K562 (cell line): ENCODE measurements at regions not wholly inside any gene's neighbourhood (a gene's known extent, or its start where the extent isn't known, plus 50 kb on each side); places are given as distances from the start of the nearest gene placed in this dataset.

Source experiments
- ATAC-seq: fragments of 200-7000 bp; cut with Tn5 transposase; 3 replicates; pipeline ENCODE4 v1.9.1; 2020; ENCODE audit warnings: moderate library complexity
- BruUV-seq: library from RNA; stranded (reverse); fragments of 400-500 nt; replicated peaks from 2 replicates; lab custom pipeline; 2021; lab: Mats Ljungman, UMichigan
- CTCF ChIA-PET: fragments of 300-600 bp; formaldehyde crosslinking; extraction: SDS; loops from one replicate; lab custom pipeline; 2021; ENCODE audit warnings: low intra/inter-chr PET ratio; lab: Yijun Ruan, JAX
- POLR2A ChIA-PET: fragments of 300-600, 350-650 bp; sonication (Branson Sonifier 250); formaldehyde crosslinking; extraction: SDS; loops from one replicate; lab custom pipeline; 2021; ENCODE audit warnings: antibody characterized with exemption, inconsistent platforms; lab: Yijun Ruan, JAX
- DNase-seq, 4 experiments: peaks; one replicate each; pipeline versions ENCODE4 v3.0.0 to v3.0.0-alpha.2; 2011 to 2018; ENCODE audit warnings: low spot score in 3 of 4, mixed read lengths in 3 of 4; ENCODE audit errors: extremely low read depth in 1 of 4
- FAIRE-seq: peaks from 2 replicates; lab custom pipeline; 2011; peaks lifted over from hg19 to GRCh38; lab: Jason Lieb, UNC
- H2AFZ ChIP-seq: 2 replicates; pipeline ENCODE4 v1.6.0; 2011; ENCODE audit warnings: low read depth, low read length, control low read depth, inconsistent platforms
- H3K27ac ChIP-seq: fragments of 200-600 bp; 3 replicates; pipeline ENCODE4 v1.8.0; 2011; ENCODE audit warnings: low read depth, mild to moderate bottlenecking, control low read depth, inconsistent platforms, low read length, moderate library complexity, mixed read lengths; ENCODE audit errors: extremely low read depth
- H3K27me3 ChIP-seq, 2 experiments: fragments of 300-600 bp in 1 of 2; 2 replicates in 1 of 2; 3 replicates in 1 of 2; pipeline versions ENCODE4 v1.6.0 to v1.8.0; 2011; ENCODE audit warnings: inconsistent platforms in 2 of 2, low read length in 2 of 2, mild to moderate bottlenecking in 1 of 2, mixed read lengths in 1 of 2, moderate library complexity in 1 of 2; ENCODE audit not compliant: control insufficient read depth in 2 of 2, insufficient read depth in 2 of 2
- H3K36me3 ChIP-seq: fragments of 300-600 bp; 3 replicates; pipeline ENCODE4 v1.8.0; 2011; ENCODE audit warnings: mild to moderate bottlenecking, low read length, inconsistent platforms; ENCODE audit not compliant: control insufficient read depth, insufficient read depth
- H3K4me1 ChIP-seq, 2 experiments: fragments of 200-600 bp in 1 of 2; replicated peaks in 1 of 2; 2 replicates in 1 of 2; 3 replicates in 1 of 2; pipeline versions ENCODE4 v1.5.1 to v1.8.0; 2011; ENCODE audit warnings: inconsistent platforms in 2 of 2, low read length in 2 of 2, mild to moderate bottlenecking in 1 of 2, mixed read lengths in 1 of 2, moderate library complexity in 1 of 2; ENCODE audit not compliant: control insufficient read depth in 2 of 2, insufficient read depth in 2 of 2
- H3K4me2 ChIP-seq: 2 replicates; pipeline ENCODE4 v1.6.1; 2011; ENCODE audit warnings: low read length, control low read depth, inconsistent platforms, mixed read lengths; ENCODE audit not compliant: insufficient read depth
- H3K4me3 ChIP-seq: fragments of 200-600 bp; sonication (generic), shearing (Covaris generic); 2 replicates; pipeline ENCODE4 v1.5.1; 2016; ENCODE audit warnings: control low read depth, inconsistent platforms
- H3K79me2 ChIP-seq: fragments of 200-600 bp; 3 replicates; pipeline ENCODE4 v1.8.0; 2011; ENCODE audit warnings: low read length, inconsistent platforms; ENCODE audit not compliant: control insufficient read depth, insufficient read depth
- H3K9ac ChIP-seq, 2 experiments: 2 replicates each; pipeline versions ENCODE4 v1.6.0 to v1.6.1; 2011; ENCODE audit warnings: low read depth in 2 of 2, low read length in 2 of 2, control low read depth in 1 of 2, inconsistent platforms in 1 of 2, mild to moderate bottlenecking in 1 of 2, mixed read lengths in 1 of 2; ENCODE audit not compliant: insufficient read depth in 1 of 2
- H3K9me1 ChIP-seq: one replicate; pipeline ENCODE4 v1.6.0; 2011; ENCODE audit warnings: inconsistent platforms, mild to moderate bottlenecking, low read length, moderate library complexity; ENCODE audit not compliant: control insufficient read depth, insufficient read depth
- H3K9me3 ChIP-seq: replicated peaks from 2 replicates; pipeline ENCODE4 v1.5.1; 2011; ENCODE audit warnings: low read depth, low read length, inconsistent platforms; ENCODE audit not compliant: control insufficient read depth, insufficient read depth
- H4K20me1 ChIP-seq: replicated peaks from 2 replicates; pipeline ENCODE4 v1.6.1; 2011; ENCODE audit warnings: low read length, inconsistent platforms, mixed read lengths; ENCODE audit not compliant: control insufficient read depth, insufficient read depth
- BHLHE40 ChIP-seq: IDR thresholded peaks from 2 replicates; pipeline ENCODE4 v1.6.1; 2011; ENCODE audit warnings: low read length, improper control_type of control experiment
- BRF2 ChIP-seq: IDR thresholded peaks from 3 replicates; pipeline ENCODE4 v1.6.1; 2011; ENCODE audit warnings: borderline replicate concordance, mild to moderate bottlenecking; ENCODE audit not compliant: insufficient read length, insufficient read depth
- DDX20 ChIP-seq: fragments of 450-650 bp; IDR thresholded peaks from 2 replicates; pipeline ENCODE4 v1.6.1; 2016; ENCODE audit warnings: missing genetic modification characterization, low read depth, mild to moderate bottlenecking, missing compliant biosample characterization, moderate library complexity
- E2F4 ChIP-seq: sonication (generic); formaldehyde crosslinking; IDR thresholded peaks from 2 replicates; pipeline ENCODE4 v1.8.0; 2022; ENCODE audit warnings: mild to moderate bottlenecking, low read depth, missing genetic modification reagents
- ELF2 ChIP-seq: fragments of 250-450 bp; sonication (Bioruptor Pico); IDR thresholded peaks from 2 replicates; pipeline ENCODE4 v1.5.0; 2021; ENCODE audit warnings: mild to moderate bottlenecking
- HES1 ChIP-seq: fragments of 450-650 bp; IDR thresholded peaks from 2 replicates; pipeline ENCODE4 v1.6.1; 2016; ENCODE audit warnings: low read depth, mild to moderate bottlenecking, moderate library complexity
- KLF1 ChIP-seq: fragments of 450-650 bp; IDR thresholded peaks from 2 replicates; pipeline ENCODE4 v1.6.1; 2016; ENCODE audit warnings: missing genetic modification characterization, missing compliant biosample characterization
- LEF1 ChIP-seq: fragments of 450-650 bp; IDR thresholded peaks from 2 replicates; pipeline ENCODE4 v1.6.1; 2016; ENCODE audit warnings: mild to moderate bottlenecking
- POLR2A ChIP-seq: fragments of 450-650 bp; conservative IDR thresholded peaks from 2 replicates; pipeline ENCODE4 v1.6.1; 2016
- RBM22 ChIP-seq: fragments of 200-400 bp; formaldehyde crosslinking; IDR thresholded peaks from 2 replicates; pipeline ENCODE4 v1.6.1; 2018; ENCODE audit warnings: low read length, low read depth; ENCODE audit not compliant: poor library complexity, severe bottlenecking
- TAF9B ChIP-seq: fragments of 450-650 bp; IDR thresholded peaks from 2 replicates; pipeline ENCODE4 v1.6.1; 2018; ENCODE audit warnings: mild to moderate bottlenecking; ENCODE audit not compliant: partially characterized antibody
- TFAP4 ChIP-seq: sonication (generic); formaldehyde crosslinking; IDR thresholded peaks from 2 replicates; pipeline ENCODE4 v1.8.0; 2022; ENCODE audit warnings: missing genetic modification reagents, mild to moderate bottlenecking, moderate library complexity, borderline replicate concordance
- TOE1 ChIP-seq, 2 experiments: fragments of 450-650 bp in 1 of 2; sonication (generic) in 1 of 2; formaldehyde crosslinking in 1 of 2; IDR thresholded peaks; 2 replicates each; pipeline versions ENCODE4 v1.7.1 to v1.8.0; 2016 to 2022; ENCODE audit warnings: borderline replicate concordance in 2 of 2, mild to moderate bottlenecking in 2 of 2, antibody characterized with exemption in 1 of 2, inconsistent platforms in 1 of 2, low read depth in 1 of 2, missing genetic modification reagents in 1 of 2, moderate library complexity in 1 of 2
- WGBS: fragments of 100-300 bp; shearing (Covaris generic); methylation state at CpG from one replicate; pipeline ENCODE4 v1.1.6; 2016; ENCODE audit warnings: low coverage, mixed read lengths; ENCODE audit not compliant: insufficient coverage; ENCODE audit errors: missing lambda C conversion rate; 5-methylcytosine and 5-hydroxymethylcytosine counted together
- in situ Hi-C: fragments of 300-500 bp; cut with MboI; formaldehyde crosslinking; loops from 4 replicates; pipeline ENCODE4 v1.15.0; 2018; ENCODE audit warnings: inconsistent platforms, mixed read lengths
- intact Hi-C: fragments of 100-400 bp; cut with micrococcal nuclease; formaldehyde crosslinking; loops from 2 replicates; pipeline ENCODE4 v1.14.2; 2022

- 2% methylated on average over 2 of the region's 2 CpGs for WGBS
- H3K4me1 ChIP-seq = no peaks in the 10 kb centered on the region
- DNase-seq (no peak), ATAC-seq (no peak), FAIRE-seq (no peak)
- no peaks in the 10 kb centered on the region for H3K36me3 ChIP-seq
- no peaks in the 10 kb centered on the region for H3K9me3 ChIP-seq
- no peaks in the 10 kb centered on the region for H4K20me1 ChIP-seq
- no peak overlapping the region for H3K4me2 ChIP-seq
- in situ Hi-C loops = no loop called here
- no peaks in the 10 kb centered on the region for H3K27me3 ChIP-seq
- H3K9me1 ChIP-seq = no peaks in the 10 kb centered on the region
- no peak overlapping the region for H3K4me3 ChIP-seq
- no TSS peak for BruUV-seq
- ChIA-PET CTCF (no interaction called here), POLR2A (no interaction called here)
- H3K9ac ChIP-seq = no peak overlapping the region
- no peak overlapping the region for H2AFZ ChIP-seq
- H3K79me2 ChIP-seq = no peaks in the 10 kb centered on the region
- intact Hi-C loops = no loop called here
- H3K27ac ChIP-seq = no peak overlapping the region
- TF ChIP-seq POLR2A (no peak), E2F4 (CRISPR knock-in tag) (no peak), BRF2 (no peak), BHLHE40 (no peak), TAF9B (no peak), DDX20 (no peak), KLF1 (no peak), RBM22 (no peak), HES1 (no peak), TFAP4 (CRISPR knock-in tag) (no peak), ELF2 (no peak), TOE1 (IDR thresholded peaks at IDR 0.05; ENCODE audit: borderline replicate concordance) (no peak), TOE1 (CRISPR knock-in tag; IDR thresholded peaks at IDR 0.05; ENCODE audit: borderline replicate concordance, low read depth) (no peak), LEF1 (no peak)
Measured at GRCh38 chr2:150588506-150588870, 101.0 kb upstream of the RND3 start.
